Putamen (tissue), 1 donor: ENCODE measurements at regions not wholly inside any gene's neighbourhood (a gene's known extent, or its start where the extent isn't known, plus 50 kb on each side); places are given as distances from the start of the nearest gene placed in this dataset.
"Not testable (repeated sequence)": the region's sequence is repeated elsewhere in the genome, so short reads cannot be mapped to it uniquely, and the experiment has no call there.

Experiments used
- DNase-seq: peaks from one replicate; pipeline ENCODE4 v3.0.0-alpha.2; 2016; ENCODE audit warnings: low spot score

- no peak for DNase-seq
These were observed 273.7 kb upstream of the NFIA start for GRCh38 chr1:60808676-60809075.

DNA sequence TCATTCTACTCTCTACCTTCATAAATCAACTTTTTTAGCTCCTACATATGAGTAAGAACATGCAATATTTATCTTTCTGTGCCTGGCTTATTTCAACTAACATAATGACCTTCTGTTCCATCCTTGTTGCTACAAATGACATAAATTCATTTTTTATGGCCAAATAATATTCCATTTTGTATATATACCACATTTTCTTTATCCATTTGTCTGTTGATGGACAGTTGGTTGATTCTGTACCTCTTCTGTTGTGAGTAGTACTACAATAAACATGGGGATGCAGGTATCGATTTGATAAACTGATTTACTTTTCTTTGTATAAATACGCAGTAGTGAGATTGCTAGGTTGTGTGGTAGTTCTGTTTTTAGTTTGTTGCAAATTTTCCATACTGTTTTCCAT is 279.5 kb upstream of the NFIA start:
- DNase-seq: no peak

DNA sequence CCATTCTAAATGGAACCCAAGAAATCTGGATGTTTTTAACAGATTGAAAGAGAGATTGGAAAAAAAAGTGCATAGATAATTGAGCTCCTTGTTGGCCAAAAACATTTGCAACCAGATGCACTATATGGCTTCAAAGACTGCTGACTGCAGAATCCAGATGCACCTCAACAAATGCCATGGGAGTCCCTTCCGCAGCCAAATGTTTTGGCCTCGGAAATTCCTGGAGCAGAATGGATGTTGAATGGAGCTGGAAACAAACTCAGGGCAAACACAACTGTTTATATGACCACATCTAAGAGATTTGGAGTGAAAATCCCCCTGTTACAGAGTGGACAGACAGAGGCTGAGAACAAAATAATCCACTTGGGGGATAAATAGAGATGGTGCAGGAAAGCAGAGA is 285.0 kb upstream of the NFIA start:
- no peak for DNase-seq

- DNase-seq: no peak
These were observed 291.1 kb upstream of the NFIA start for GRCh38 chr1:60791226-60791625.

DNA sequence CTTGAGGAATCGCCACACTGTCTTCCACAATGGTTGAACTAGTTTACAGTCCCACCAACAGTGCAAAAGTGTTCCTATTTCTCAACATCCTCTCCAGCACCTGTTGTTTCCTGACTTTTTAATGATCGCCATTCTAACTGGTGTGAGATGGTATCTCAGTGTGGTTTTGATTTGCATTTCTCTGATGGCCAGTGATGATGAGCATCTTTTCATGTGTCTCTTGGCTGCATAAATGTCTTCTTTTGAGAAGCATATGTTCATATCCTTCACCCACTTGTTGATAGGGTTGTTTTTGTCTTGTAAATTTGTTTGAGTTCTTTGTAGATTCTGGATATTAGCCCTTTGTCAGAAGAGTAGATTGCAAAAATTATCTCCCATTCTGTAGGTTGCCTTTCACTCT is 309.3 kb upstream of the NFIA start:
- not testable (repeated sequence) for DNase-seq

- DNase-seq: no peak
These were observed 313.3 kb upstream of the NFIA start for GRCh38 chr1:60769082-60769481.

GRCh38 chr1:60765204-60765603 is 317.2 kb upstream of the NFIA start:
- no peak for DNase-seq

GRCh38 chr1:60764489-60764888 is 317.9 kb upstream of the NFIA start:
- no peak for DNase-seq

DNA sequence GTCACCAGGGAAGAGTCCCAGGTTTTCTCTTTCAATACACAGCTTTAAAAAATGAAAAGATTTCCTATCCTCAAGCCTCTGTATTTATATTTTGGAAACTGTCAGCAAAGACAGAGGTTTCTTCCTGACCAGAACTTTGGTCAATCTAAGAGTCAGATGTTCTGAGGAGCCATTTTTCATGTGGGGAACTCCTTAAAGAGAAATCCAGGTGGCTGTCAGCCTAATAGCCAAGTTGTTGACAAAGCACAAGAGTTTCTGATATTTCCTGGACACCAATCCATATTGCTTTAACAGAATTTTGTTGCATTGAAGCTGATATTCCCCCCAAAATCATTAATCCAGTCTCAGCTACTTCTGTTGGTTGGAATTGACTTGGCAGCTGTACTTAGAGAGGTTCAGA is 318.6 kb upstream of the NFIA start:
- DNase-seq: no peak

GRCh38 chr1:60762911-60763310 is 319.4 kb upstream of the NFIA start:
- no peak for DNase-seq

DNA sequence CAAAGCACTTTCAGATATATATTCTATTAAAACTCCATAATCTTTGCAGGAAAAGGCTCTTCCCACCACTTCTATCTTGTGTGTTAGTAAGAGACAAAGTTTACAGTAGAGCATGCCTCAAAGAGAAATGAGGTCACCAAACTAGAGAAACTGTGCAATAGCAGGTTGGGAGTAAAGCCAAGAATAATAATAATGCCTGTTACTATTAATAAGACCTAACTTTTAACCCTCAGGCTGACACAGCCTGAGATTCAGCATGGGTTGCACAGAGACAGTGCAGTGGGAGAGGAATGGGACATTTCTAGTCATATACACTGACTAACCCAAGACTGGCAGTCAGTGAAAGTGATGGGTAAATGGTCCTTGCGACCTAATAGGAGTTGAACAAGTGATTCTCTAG is 320.2 kb upstream of the NFIA start:
- no peak for DNase-seq

DNA sequence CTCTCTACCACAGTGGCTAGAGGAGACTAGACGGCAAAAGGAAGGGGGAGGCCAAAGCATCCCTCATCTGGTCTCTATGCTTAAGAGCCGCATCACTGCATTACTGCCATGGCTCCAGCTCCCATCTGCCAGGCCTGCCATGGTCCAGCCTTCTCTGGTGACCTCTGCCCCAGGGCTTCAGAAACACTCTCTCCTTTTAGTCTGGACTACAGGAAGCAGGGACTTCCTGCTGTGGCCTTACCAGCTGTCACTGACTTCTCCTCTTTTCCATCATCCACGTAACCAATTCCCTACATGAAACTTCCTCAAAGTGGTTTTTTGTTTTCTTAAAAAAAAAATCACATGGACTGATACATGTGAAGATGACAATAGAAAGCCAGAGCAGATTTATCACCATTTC is 323.1 kb upstream of the NFIA start:
- DNase-seq: no peak

DNA sequence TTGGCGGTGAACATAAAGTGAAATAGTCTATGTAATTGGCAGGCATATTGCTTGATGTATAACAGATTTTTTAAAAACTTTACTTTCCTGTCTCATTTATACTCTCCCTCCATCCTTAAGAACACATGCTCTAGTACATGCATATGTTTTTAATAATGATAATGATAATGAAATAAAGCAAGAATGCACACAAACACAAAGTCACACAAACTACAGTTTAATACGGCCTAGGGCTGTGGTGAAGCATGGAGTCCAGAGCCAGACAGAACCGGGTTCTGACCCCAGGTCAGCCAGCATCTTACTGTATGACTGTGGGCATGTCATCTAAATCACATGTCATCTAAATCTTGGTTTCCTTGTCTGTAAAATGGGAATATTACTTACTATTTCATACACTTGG is 324.9 kb upstream of the NFIA start:
- DNase-seq: no peak

- no peak for DNase-seq
These were observed 329.1 kb upstream of the NFIA start for GRCh38 chr1:60753036-60753900.

DNA sequence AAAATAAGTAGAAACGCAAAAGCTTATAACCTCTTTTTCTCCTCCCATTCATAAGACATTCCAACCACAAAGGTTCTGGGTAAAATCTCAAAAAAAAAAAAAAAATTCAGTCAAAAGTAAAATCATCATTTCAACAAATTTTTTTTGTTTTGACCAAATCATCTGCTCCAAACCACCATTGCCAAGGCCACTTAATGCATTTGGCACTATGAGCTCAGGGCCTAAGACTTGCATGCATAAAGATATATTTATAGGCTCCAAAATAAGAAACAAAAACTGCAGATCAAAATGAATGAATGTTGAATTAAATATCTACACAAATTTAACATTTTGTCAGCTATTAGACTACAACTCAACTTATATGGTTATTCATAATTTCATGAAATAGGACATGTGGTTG is 331.1 kb upstream of the NFIA start:
- DNase-seq: no peak

GRCh38 chr1:60747353-60747752 is 335.0 kb upstream of the NFIA start:
- no peak for DNase-seq

- DNase-seq: no peak
These were observed 336.0 kb upstream of the NFIA start for GRCh38 chr1:60746278-60746791.

DNA sequence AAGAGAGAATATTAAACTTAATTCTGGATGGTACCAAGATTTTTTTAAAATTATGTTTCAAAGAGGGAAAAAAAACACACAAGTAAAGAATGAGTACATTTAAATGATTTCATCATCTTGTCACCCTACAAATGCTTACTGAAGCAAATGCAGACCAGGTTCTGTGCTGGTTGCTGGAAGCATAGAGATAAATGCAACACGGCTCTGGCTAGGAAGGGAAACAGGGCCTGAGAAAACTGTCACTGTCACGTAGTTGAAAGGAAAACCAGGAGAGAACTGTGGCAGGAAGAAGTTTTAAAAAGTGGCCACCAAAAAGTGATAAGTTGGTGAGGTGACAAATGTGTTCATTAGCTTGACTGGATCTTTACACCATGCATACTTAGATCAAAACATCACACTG is 336.9 kb upstream of the NFIA start:
- no peak for DNase-seq

DNA sequence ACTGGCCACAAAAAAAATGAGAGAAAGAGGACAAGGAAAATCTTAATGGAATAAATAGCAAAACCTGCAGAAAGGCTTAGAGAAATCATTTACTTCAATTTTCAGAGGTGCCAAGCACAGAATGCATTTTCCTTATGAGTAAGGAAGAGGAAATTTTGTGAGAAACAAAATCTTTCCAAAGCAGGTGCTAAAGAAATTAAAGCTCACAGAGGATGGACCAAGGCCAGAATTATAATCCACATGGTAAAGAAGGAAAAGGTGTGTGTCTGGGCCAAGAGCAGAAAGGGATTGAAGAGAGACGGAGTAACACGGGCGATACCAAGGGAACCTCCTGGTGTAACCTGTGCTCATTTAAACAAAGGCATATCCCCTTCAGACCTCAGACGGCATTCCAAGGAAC is 340.0 kb upstream of the NFIA start:
- DNase-seq: no peak

DNA sequence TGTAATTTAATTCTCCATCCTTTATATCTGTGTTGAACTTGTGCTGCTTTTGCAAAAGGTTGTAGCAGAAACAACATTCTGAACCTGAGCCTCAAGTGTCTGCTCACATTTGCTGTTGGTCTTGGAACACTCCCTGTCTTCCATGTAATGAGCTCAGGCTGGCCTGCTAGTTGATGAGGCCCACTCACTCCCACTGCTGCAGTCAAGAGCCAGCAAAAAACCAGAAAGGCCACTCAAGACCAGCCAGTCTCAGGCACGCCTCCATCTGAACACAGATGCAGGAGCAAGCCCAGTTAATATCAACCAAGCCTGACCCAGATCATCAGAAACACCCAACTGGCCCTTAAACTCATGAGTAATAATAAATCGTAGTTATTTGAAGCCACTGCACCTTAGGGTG is 342.2 kb upstream of the NFIA start:
- no peak for DNase-seq

GRCh38 chr1:60739729-60740128 is 342.6 kb upstream of the NFIA start:
- DNase-seq: no peak

- no peak for DNase-seq
These were observed 349.4 kb upstream of the NFIA start for GRCh38 chr1:60732977-60733401.

- DNase-seq: no peak
These were observed 351.0 kb upstream of the NFIA start for GRCh38 chr1:60731321-60731720.

DNA sequence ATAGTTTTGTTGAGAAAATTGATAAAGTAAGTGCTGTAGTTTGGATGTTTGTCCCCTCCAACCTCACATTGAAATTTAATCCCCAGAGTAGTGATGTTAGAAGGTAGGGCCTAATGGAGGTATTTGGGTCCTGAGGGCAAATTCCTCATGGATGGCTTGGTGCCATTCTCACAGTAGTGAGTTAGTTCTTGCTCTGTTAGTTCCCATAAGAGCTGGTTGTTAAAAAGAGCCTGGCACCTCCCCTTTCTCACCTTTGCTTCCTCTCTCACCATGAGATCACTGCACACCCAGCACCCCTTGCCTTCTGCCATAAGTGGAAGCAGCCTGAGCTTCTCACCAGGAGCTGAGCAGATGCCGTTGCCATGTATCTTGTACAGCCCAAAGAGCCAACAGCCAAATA is 354.8 kb upstream of the NFIA start:
- no peak for DNase-seq
